GM19395 (cell line): ENCODE measurements at regions not wholly inside any gene's neighbourhood (a gene's known extent, or its start where the extent isn't known, plus 50 kb on each side); places are given as distances from the start of the nearest gene placed in this dataset.
"Not testable (repeated sequence)": the region's sequence is repeated elsewhere in the genome, so short reads cannot be mapped to it uniquely, and the experiment has no call there.

Experiments used
- ATAC-seq: cut with Tn5 transposase; IDR thresholded peaks from one replicate; pipeline ENCODE4 v1.9.1; 2021; ENCODE audit warnings: mild to moderate bottlenecking, moderate library complexity; ENCODE audit not compliant: unreplicated experiment

DNA sequence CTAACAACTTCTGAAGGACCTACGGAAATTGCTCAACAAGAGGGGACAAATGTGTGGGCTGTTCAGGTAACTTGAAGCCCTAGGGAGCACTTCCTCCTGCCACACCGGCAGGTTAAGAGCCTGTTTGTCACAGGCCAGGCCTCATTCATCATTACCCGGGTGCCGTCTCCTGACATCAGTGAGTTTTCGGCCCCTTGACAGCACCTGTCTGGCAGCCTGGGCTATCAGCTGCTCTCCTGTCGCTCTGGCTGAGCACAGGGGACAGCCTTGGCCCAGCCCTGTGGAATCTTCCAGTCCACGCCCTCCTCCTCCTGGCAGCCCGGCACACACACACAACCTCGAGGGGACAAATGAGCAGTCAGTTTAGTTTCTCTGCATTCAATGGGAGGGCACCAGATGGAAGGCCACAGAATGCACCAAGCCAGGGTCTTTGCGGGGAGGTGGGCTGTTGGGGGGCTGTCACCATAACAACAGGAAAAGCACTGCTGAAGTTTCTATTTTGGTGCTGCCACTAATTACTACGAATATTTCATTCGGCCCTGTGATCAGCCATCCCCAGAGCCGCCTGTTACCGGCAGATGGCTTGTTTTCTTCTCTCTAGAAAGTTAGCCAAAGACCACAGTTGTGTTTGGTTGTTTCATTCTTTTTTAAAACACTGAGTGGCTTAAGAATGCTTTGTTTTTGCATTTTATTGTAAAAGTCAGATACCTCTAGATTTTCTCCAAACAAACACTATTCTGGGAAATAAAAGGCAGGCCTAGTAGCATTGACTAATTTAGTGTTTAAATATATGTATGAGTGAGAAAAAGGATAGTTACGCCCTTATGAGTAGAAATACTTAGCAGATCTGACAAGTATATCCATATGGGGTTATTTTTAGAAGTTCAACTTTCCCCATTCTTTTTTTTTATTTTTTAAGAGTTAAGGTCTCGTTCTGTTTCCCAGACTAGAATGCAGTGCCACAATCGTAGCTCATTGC is 189.9 kb upstream of the NDUFV2 start:
- peak; percentile 67 for ATAC-seq

GRCh38 chr18:8913606-8914403 is 188.7 kb upstream of the NDUFV2 start:
- not testable (repeated sequence) for ATAC-seq

DNA sequence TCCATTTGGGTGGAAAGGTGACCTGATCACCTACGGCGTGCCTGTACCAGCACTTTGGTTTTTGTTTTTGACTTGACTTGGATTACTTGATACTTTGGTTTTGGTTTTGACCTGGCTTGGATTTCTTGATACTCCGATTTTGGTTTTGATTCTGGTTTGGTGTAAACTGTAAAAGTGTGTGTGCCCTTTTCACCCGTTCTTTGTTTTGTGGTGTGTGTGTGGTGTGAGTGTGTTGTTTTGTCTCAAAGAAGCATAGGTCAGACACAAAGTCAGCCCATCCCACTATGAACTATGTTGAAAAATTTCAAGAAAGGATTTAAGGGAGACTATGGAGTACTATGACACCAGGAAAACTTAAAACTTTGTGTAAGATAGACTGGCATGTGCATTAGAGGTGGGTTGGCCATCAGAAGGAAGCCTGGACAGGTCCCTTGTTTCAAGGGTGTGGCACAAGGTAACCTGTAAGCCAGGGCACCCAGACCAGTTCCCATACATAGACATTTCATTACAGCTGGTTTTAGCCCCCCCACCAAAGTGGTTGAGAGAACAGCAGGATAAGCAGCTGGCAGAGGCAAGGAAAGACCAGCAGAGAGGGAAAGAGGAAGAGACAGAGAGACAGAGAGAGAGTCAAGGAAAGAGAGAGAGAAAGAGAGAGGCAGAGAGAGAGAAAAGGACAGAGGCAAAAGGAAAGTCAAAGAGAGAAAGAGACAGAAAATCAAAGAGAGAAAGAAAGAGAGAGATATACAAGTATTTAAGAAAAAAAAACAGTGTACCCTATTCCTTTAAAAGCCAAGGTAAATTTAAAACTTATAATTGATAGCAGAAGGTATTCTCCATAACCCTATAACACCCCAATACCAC is 187.9 kb upstream of the NDUFV2 start:
- not testable (repeated sequence) for ATAC-seq

GRCh38 chr18:8920856-8921787 is 181.4 kb upstream of the NDUFV2 start:
- ATAC-seq, result not testable (repeated sequence)

DNA sequence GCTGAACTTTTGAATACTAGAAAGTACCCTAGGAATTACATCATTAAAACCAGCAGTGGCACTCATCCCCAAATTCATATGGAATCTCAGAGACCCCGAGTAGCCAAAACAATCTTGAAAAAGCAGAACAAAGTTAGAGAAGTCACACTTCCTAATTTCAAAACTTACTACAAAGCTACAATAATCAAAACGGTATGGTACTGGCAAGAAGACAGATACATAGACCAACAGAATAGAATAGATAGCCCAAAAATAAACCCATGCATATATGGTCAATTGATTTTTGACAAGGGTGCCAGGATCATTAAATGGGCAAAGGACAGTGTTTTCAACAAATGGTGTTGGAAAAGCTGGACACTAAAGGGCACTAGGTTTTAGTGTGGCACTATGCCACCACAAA is 176.0 kb upstream of the NDUFV2 start:
- ATAC-seq, result no peak

DNA sequence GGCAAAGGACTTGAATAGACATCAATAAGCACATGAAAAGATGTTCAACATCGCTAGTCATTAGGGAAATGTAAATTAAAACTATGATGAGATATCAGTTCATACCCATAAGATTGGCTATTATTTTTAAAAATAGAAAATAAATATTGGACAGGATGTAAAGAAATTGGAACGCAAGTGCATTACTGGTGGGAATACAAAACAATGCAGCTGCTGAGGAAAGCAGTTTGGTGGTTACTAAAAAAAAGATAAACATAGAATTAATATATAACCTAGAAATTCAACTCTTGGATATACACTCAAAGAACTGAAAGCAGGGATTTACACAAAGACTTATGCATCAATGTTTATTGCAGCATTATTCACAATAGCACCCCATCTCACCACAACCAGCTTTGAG is 174.5 kb upstream of the NDUFV2 start:
- ATAC-seq, result no peak

DNA sequence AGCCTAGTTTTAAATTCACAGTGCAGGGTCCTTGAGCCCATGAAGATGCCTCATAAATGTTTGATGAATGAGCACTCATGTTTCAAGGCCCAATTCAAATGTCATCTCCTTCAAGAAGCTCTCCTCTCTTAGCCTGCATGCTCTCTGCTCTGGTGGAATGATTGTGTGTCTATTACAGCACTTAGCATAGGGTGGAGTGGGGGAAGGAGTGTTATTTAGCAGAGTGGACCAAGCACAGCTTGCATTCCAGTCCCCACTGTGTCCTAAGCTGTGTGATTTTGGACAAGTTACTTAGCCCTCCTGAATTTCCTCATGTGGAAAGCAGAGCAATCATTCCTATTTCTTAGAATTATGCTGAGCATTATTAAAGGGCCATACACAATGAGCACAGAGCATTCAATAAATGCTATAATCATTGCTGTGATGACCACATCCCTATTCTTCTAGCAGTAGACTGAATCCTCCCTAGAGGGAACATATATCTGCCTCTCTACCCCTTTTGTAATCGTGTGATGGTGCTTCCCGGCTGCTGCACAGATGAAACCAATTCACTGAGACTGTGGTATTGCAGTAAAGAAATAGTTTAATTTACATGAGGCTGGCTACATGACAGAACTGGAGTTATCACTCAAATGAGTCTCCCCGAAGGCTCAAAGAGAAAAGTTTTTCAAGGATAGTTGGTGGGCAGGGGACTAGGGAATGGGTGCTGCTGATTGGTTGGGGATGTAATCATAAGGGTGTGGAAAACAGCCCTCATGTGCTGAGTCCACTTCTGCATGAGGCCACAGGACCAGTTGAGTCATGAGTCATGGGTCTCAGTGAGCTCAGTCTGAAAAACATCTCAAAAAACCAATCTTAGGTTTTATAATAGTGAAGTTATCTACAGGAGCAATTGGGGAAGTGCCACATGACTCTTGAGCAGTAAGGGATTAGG is 173.4 kb upstream of the NDUFV2 start:
- ATAC-seq, result no peak

DNA sequence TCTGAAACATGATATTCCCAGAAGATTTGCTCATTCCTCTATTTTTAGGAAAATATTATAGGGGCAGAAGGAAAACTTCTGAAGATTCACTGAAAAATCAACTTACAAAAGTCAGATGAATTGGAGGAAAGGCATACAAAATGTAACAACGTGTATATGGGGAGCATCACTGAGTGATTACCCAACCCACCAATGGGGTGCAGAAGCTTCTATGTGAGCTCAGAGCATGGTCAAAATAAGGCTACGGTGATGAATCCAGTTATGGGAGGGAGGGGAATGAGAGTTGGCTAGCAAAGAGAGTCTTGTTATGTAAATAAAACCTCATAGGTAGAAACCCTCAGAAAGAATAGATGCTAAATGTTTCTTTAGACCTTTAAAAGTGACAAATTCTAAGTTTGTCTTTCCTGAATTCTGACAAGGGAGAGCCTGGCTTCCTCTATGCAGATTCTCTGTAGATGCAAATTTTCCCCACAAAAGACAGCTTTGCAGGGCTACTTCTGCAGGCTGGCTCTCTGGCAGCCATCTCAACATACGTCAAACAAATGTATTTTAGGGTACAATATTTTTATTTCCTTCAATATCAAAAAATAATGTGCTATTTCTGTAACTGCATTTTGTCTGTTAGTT is 171.4 kb upstream of the NDUFV2 start:
- no peak for ATAC-seq

- no peak for ATAC-seq
These were observed 169.6 kb upstream of the NDUFV2 start for GRCh38 chr18:8932866-8933265.

DNA sequence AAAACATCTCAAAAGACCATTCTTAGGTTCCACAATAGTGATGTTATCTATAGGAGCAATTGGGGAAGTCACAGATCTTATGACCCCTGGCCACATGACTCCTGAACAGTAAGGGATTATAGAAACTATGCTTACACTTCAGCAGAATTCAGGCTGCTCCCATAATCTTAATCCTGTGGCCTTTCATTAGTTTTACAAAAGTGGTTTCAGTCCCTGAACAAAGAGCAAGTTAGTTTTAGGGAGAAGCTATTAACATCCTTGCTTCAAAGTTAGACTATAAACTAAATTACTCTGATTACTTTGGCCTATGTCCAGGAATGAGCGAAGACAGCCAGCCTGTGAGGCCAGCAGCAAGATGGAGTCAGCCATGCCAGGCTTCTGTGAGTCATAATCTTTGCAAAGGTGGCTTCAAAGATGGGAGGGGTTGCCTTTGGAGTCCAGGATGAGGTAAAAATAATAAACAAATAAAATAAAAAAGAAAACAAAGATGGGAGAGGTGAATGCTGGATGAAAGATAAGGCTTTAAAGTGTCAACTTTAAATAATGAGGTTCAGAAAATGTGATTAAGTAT is 168.7 kb upstream of the NDUFV2 start:
- ATAC-seq, result no peak

- not testable (repeated sequence) for ATAC-seq
These were observed 167.2 kb upstream of the NDUFV2 start for GRCh38 chr18:8935346-8935745.

DNA sequence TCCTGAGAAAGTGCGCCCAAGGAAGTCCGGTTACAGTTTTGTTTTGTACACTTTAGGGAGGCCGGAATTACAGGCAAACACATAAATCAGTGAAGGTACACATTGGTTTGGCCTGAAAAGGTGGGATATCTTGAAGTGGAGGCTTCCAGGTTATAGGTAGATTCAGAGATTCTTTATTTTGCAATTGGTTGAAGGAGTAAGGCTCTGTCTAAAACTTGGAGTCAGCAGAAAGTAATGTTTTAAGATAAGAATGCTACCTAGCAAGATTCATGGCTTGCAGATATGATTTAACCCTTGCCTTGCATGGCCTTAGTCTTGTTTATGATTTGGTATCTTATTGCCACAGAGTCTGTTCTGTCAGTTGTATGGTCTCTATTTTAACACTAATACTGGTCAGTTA is 165.9 kb upstream of the NDUFV2 start:
- no peak for ATAC-seq

DNA sequence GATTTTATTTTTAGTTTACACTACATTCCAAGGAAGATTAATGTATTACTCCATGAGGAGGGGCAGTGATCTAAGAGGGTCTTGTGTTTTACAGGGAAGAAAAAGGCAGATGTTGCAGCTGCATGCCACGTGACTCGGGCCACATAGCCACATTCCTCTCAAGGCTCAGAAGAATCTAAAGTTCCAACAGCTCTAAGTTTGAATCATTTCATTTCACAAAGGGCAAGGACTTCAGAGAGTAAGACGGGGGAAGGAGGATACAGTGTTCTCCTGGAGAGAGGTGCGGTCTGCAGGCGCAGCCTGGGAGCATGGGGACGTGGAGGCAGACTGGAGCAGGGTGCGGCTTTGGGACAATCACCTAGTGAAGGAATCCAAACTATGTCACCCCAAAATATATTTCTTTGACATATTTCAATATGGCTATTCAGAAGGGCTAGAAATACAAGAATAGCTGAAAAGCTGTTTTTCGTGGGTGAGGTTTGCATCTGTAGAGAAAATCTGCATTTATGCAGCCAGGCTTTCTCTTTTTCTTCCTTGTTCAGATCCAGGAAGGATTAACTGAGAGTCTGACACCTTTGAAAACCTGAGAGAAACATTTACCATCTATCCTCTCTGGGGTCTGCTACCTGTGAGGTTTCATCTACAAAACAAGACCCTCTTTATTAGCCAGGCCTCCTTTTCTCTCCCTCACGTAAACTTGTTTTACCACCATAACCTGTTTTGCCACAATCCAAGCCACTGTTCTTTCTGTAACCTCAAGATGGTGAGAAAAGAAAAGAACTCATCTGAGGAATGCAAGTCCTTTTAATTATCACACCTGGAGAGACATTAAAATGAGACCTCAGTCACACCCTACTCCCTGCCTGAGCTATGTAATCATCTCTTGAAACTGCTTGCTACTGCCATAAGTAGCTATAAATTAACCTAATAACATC is 165.1 kb upstream of the NDUFV2 start:
- ATAC-seq, result no peak

- no peak for ATAC-seq
These were observed 163.7 kb upstream of the NDUFV2 start for GRCh38 chr18:8938817-8939216.

- no peak for ATAC-seq
These were observed 160.2 kb upstream of the NDUFV2 start for GRCh38 chr18:8942021-8942908.
